CD14-positive monocyte (primary cell): ENCODE measurements at regions not wholly inside any gene's neighbourhood (a gene's known extent, or its start where the extent isn't known, plus 50 kb on each side); places are given as distances from the start of the nearest gene placed in this dataset.

ENCODE experiments used
- DNase-seq, 3 donors: peaks; one replicate each; pipeline ENCODE4 v3.0.0-alpha.2; 2011 to 2022
- H2AFZ ChIP-seq: 2 replicates; pipeline ENCODE4 v1.6.0; 2012; ENCODE audit warnings: mild to moderate bottlenecking, low read depth, low read length, inconsistent platforms; ENCODE audit not compliant: insufficient read depth, poor library complexity, severe bottlenecking
- H3K27ac ChIP-seq, 2 donors: 1 replicate in 1 of 2; 2 replicates in 1 of 2; pipeline ENCODE4 v1.5.1; 2012 to 2013; ENCODE audit warnings: low read length in 2 of 2, control low read depth in 1 of 2, inconsistent platforms in 1 of 2, low read depth in 1 of 2, mild to moderate bottlenecking in 1 of 2
- H3K27me3 ChIP-seq, 2 donors: one replicate each; pipeline versions ENCODE4 v1.6.0 to v1.6.1; 2011 to 2013; ENCODE audit warnings: low read length in 2 of 2; ENCODE audit not compliant: control insufficient read depth in 2 of 2, insufficient read depth in 2 of 2
- H3K36me3 ChIP-seq, 2 donors: replicated peaks in 1 of 2; 1 replicate in 1 of 2; 2 replicates in 1 of 2; pipeline versions ENCODE4 v1.5.1 to v1.6.1; 2012 to 2013; ENCODE audit warnings: low read length in 2 of 2, control low read depth in 1 of 2, inconsistent platforms in 1 of 2, mild to moderate bottlenecking in 1 of 2; ENCODE audit not compliant: insufficient read depth in 2 of 2, control insufficient read depth in 1 of 2
- H3K4me1 ChIP-seq, 2 donors: 1 replicate in 1 of 2; 2 replicates in 1 of 2; pipeline versions ENCODE4 v1.5.1 to v1.6.1; 2012 to 2013; ENCODE audit warnings: low read length in 2 of 2, control low read depth in 1 of 2, inconsistent platforms in 1 of 2, mild to moderate bottlenecking in 1 of 2, moderate library complexity in 1 of 2; ENCODE audit not compliant: insufficient read depth in 2 of 2, control insufficient read depth in 1 of 2
- H3K4me2 ChIP-seq: replicated peaks from 2 replicates; pipeline ENCODE3; 2012; ENCODE audit warnings: low read length, moderate library complexity, mild to moderate bottlenecking; ENCODE audit not compliant: poor library complexity, severe bottlenecking; ENCODE audit errors: extremely low read depth
- H3K4me3 ChIP-seq, 3 experiments: fragments of 200-600 bp in 1 of 3; sonication (generic) in 1 of 3; replicated peaks in 1 of 3; 1 replicate in 2 of 3; 2 replicates in 1 of 3; pipeline ENCODE4 v1.5.1; 2011 to 2013; ENCODE audit warnings: low read length in 3 of 3, mild to moderate bottlenecking in 3 of 3, control low read depth in 2 of 3, low read depth in 2 of 3, inconsistent platforms in 1 of 3, moderate library complexity in 1 of 3
- H3K79me2 ChIP-seq: 2 replicates; pipeline ENCODE4 v1.6.0; 2012; ENCODE audit warnings: mild to moderate bottlenecking, control low read depth, inconsistent platforms, low read length, moderate library complexity; ENCODE audit not compliant: insufficient read depth
- H3K9ac ChIP-seq: 2 replicates; pipeline ENCODE4 v1.6.0; 2017; ENCODE audit warnings: low read length, mild to moderate bottlenecking; ENCODE audit not compliant: insufficient read depth, poor library complexity, severe bottlenecking
- H3K9me3 ChIP-seq, 2 donors: replicated peaks in 1 of 2; 1 replicate in 1 of 2; 2 replicates in 1 of 2; pipeline versions ENCODE4 v1.5.1 to v1.6.1; 2012 to 2013; ENCODE audit warnings: low read length in 2 of 2, control low read depth in 1 of 2; ENCODE audit not compliant: control insufficient read depth in 1 of 2, insufficient read depth in 1 of 2
- H4K20me1 ChIP-seq: 2 replicates; pipeline ENCODE4 v1.6.0; 2012; ENCODE audit warnings: mild to moderate bottlenecking, low read length, control low read depth, moderate library complexity; ENCODE audit not compliant: insufficient read depth
- H3K27ac Mint-ChIP-seq, 7 donors: one replicate each; pipeline ENCODE4 v1.8.0; 2020; ENCODE audit warnings: mild to moderate bottlenecking in 7 of 7, mixed read lengths in 7 of 7, moderate library complexity in 6 of 7, inconsistent platforms in 2 of 7
- H3K27me3 Mint-ChIP-seq, 3 donors: one replicate each; pipeline ENCODE4 v1.8.0; 2021 to 2022; ENCODE audit warnings: low read depth in 3 of 3, mild to moderate bottlenecking in 3 of 3, mixed read lengths in 3 of 3, moderate library complexity in 3 of 3, inconsistent platforms in 1 of 3
- H3K36me3 Mint-ChIP-seq, 2 donors: one replicate each; pipeline ENCODE4 v1.8.0; 2020; ENCODE audit warnings: mixed read lengths in 2 of 2, inconsistent platforms in 1 of 2, mild to moderate bottlenecking in 1 of 2
- H3K4me1 Mint-ChIP-seq: one replicate; pipeline ENCODE4 v1.8.0; 2020; ENCODE audit warnings: mild to moderate bottlenecking, mixed read lengths
- H3K4me3 Mint-ChIP-seq, 2 donors: one replicate each; pipeline ENCODE4 v1.8.0; 2020; ENCODE audit warnings: mild to moderate bottlenecking in 2 of 2, mixed read lengths in 2 of 2, moderate library complexity in 1 of 2
- H3K9me3 Mint-ChIP-seq, 7 donors: one replicate each; pipeline ENCODE4 v1.8.0; 2020 to 2022; ENCODE audit warnings: mixed read lengths in 7 of 7, mild to moderate bottlenecking in 6 of 7, moderate library complexity in 6 of 7, inconsistent platforms in 2 of 7
- CTCF ChIP-seq: fragments of 200-600 bp; IDR thresholded peaks from one replicate; pipeline ENCODE4 v1.8.0; 2022; ENCODE audit warnings: antibody characterized with exemption, mild to moderate bottlenecking
- WGBS: methylation state at CpG from one replicate; pipeline ENCODE4 v1.1.5; 2013; ENCODE audit warnings: missing lambda C conversion rate; ENCODE audit not compliant: insufficient coverage; 5-methylcytosine and 5-hydroxymethylcytosine counted together
- intact Hi-C, 2 donors: fragments of 100-400 bp; cut with micrococcal nuclease; formaldehyde crosslinking; loops; one replicate each; pipeline versions ENCODE4 v1.15.0 to v1.15.1; 2023

GRCh38 chr21:43321111-43321510 lies 105.8 kb downstream of the SIK1 start:
- Histone ChIP-seq H3K4me1 (no peaks in the 10 kb centered on the region), H3K27me3 (no peaks in the 10 kb centered on the region), H3K4me2 (no peak overlapping the region), H3K4me3 (no peak overlapping the region), H4K20me1 (no peaks in the 10 kb centered on the region), H3K9ac (no peak overlapping the region), H3K27ac (no peak overlapping the region), H3K9me3 (peaks cover 0 to 9% of the 10 kb centered on the region in 2 donors), H3K79me2 (no peaks in the 10 kb centered on the region), H2AFZ (no peak overlapping the region), H3K36me3 (no peaks in the 10 kb centered on the region)
- Mint-ChIP-seq H3K4me1 (peaks cover 3% of the 10 kb centered on the region), H3K9me3 (peaks cover 2 to 17% (median 7%) of the 10 kb centered on the region in 7 donors), H3K36me3 (no peaks in the 10 kb centered on the region), H3K27ac (peak overlapping the region in 1 of 7 donors; percentile 37), H3K4me3 (no peak overlapping the region), H3K27me3 (peaks cover 6 to 8% (median 6%) of the 10 kb centered on the region in 3 donors)
- 90% methylated on average over 3 of the region's 5 CpGs for WGBS
- intact Hi-C loops = loop anchor here in 1 of 2 donors (10.0 kb wide), 1 partner anchor 304 kb away; no protein-coding TSS in a partner anchor
- no peak for TF ChIP-seq CTCF
- no peak for DNase-seq

GRCh38 chr21:43320526-43320925 lies 106.4 kb downstream of the SIK1 start:
- TF ChIP-seq CTCF = no peak
- Histone ChIP-seq H3K4me1 (no peaks in the 10 kb centered on the region), H4K20me1 (no peaks in the 10 kb centered on the region), H3K4me2 (no peak overlapping the region), H3K36me3 (no peaks in the 10 kb centered on the region), H2AFZ (no peak overlapping the region), H3K4me3 (no peak overlapping the region), H3K27ac (no peak overlapping the region), H3K27me3 (no peaks in the 10 kb centered on the region), H3K9ac (no peak overlapping the region), H3K9me3 (peaks cover 0 to 9% of the 10 kb centered on the region in 2 donors), H3K79me2 (no peaks in the 10 kb centered on the region)
- H3K27ac Mint-ChIP-seq = no peak overlapping the region
- 88% methylated on average over 5 of the region's 5 CpGs for WGBS
- H3K27me3 Mint-ChIP-seq = peaks cover 6 to 8% (median 7%) of the 10 kb centered on the region in 3 donors
- DNase-seq = no peak
- no peak overlapping the region for H3K4me3 Mint-ChIP-seq
- peaks cover 2 to 17% (median 7%) of the 10 kb centered on the region in 7 donors for H3K9me3 Mint-ChIP-seq
- intact Hi-C loops = loop anchor here in 1 of 2 donors (10.0 kb wide), 1 partner anchor 304 kb away; no protein-coding TSS in a partner anchor
- no peaks in the 10 kb centered on the region for H3K4me1 Mint-ChIP-seq
- no peaks in the 10 kb centered on the region for H3K36me3 Mint-ChIP-seq
